GM19328 (cell line): ENCODE measurements at regions not wholly inside any gene's neighbourhood (a gene's known extent, or its start where the extent isn't known, plus 50 kb on each side); places are given as distances from the start of the nearest gene placed in this dataset.
A peak's percentile ranks its signal among the peaks of the same experiment; 100 is the strongest.

ENCODE experiments used
- ATAC-seq: cut with Tn5 transposase; IDR thresholded peaks from one replicate; pipeline ENCODE4 v1.9.1; 2021; ENCODE audit warnings: mild to moderate bottlenecking, moderate library complexity; ENCODE audit not compliant: unreplicated experiment

DNA sequence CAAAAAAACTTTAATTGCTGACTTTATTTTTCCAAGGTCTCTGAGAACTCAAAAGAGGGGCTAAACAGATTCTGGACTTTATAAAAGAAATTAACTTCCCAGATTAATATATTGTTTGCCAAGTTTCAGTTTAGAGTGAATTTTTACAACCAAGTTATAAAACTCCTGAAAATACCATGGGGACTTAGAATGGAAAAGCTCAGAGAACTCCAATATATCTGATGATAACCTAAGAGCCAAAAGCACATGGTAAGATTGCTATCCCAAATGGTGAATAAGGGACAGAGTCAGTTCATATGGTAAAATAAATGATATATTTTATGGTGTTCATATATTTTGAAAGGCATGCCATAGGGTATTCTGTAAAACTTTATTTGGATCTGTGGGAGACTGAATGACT lies 470.9 kb downstream of the TTLL7 start:
- ATAC-seq: no peak

GRCh38 chr1:83520797-83521196 lies 478.1 kb downstream of the TTLL7 start:
- ATAC-seq: no peak

GRCh38 chr1:83516369-83516768 lies 482.6 kb downstream of the TTLL7 start:
- ATAC-seq: no peak

DNA sequence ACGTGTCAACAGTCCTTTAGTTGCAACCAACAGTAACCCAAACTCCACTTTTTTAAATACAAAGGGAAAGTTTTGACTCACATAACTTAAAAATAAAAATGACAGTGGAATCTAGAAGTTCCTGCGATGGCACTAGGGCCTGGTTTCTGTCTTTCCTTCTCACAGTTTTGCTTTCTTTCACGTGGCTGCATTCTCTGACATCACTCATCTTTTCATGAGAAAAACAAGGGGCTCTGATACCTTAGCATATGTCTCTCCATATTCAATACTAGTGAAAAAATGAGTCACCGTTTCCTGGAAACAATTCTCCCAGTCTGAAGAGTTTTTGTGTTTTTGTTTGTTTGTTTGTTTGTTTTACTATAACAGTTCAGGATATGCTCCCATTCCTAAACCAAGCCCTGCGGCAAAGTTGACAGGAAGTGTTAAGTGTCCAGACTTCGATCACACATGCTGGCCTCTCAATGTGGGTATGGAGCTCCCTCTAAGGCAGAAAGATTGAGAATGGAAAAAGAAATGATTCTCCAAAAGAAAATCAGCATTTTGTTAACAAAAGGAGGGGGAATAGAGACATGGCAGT lies 483.3 kb downstream of the TTLL7 start:
- no peak for ATAC-seq

GRCh38 chr1:83512373-83513193 lies 486.3 kb downstream of the TTLL7 start:
- ATAC-seq: no peak

DNA sequence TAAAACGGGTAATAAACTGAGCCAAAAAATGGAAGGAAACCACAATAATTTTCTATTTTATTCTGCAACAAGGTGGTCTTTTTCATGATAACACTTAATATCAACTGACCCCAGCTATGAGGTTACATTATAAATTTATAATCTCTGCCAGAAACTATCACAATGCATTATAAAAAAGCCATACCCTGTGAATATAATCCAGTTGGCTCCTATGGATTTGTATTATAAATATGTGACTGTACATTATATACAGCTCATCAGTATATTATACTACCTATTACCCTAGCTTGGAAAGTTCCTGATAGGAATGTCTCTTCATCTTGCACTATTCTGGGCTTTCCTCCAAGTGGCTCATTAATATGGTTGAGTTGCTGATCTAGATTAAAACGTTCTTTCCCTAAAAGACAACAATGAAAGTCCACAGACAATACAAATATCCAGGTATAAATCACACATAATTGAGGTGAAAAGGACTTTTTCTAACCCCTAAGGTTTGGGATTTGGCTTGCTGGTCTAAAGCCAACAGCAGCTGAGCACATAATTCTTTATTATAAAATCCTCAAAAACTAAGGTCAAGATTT lies 487.7 kb downstream of the TTLL7 start:
- no peak for ATAC-seq

DNA sequence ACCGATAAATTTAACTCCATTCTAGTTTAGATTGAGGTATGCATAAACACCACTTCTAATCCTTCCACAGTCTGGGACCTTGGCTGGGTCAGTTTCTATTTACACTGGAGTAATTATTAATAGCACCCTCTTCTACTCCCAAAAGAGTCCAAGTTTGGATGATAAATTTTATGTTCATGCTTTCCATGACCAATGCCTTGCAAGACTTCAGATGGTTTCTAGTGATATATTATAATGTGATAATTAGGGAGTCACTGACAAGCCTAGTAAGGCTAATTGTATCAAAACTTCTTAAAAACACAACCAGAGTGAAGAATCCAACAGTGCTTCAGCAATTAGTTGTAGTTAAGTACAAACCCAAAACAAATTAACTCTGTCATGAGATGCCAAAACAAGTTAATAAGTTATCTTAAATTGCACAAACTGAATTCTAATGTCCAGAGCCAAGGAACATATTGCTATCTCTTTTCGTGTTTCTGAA lies 489.6 kb downstream of the TTLL7 start:
- no peak for ATAC-seq

GRCh38 chr1:83508485-83509151 lies 490.3 kb downstream of the TTLL7 start:
- peak; percentile 95 for ATAC-seq

DNA sequence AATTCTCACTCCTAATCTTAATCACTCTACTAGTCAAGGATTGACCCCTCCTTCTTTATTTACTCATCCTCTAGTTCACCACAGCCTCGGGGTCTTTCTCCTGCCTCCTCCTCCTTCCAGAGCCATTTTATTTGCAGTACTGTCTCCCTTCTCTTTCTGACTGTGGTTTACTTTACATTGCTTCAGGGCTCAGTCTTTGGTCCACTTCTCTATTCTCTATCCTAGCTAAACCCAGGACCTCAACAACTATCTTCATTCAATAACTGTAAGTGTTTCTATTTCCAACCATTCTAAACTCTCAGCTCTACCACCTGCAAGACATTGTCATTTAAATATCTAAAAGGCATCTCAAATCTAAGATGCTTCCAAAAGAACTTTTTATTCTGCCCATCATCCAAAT lies 493.8 kb downstream of the TTLL7 start:
- no peak for ATAC-seq

- ATAC-seq: no peak
Measured at GRCh38 chr1:83503153-83503552, 495.8 kb downstream of the TTLL7 start.

DNA sequence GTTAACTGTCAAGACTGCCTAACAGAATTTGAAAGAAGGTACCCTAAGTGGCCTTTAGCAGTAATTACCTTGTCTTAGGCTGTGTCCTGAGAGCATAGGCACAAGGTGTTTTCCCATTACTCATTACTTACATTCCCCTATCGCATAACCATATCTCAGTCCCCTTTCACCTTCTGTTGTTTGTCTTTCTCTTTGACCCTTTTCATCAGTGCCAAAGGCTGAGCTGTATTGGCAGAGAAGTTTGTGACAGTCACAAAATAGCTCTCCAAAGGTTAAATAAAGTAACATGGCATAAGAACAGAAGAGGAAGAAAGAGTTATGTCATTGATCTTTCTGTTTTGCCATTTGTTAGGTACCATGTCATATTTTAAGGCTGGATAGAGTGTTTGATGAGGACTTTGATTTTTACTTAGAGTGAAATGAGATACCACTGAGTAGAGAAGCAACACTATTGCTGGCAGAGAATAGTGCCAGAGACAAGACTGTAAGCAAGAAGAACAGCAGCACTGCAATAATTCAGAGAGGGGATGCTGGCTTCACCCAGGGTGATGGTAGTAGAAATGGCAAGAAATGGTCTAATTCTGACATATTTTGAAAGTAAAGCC lies 497.8 kb downstream of the TTLL7 start:
- peak; percentile 59 for ATAC-seq

DNA sequence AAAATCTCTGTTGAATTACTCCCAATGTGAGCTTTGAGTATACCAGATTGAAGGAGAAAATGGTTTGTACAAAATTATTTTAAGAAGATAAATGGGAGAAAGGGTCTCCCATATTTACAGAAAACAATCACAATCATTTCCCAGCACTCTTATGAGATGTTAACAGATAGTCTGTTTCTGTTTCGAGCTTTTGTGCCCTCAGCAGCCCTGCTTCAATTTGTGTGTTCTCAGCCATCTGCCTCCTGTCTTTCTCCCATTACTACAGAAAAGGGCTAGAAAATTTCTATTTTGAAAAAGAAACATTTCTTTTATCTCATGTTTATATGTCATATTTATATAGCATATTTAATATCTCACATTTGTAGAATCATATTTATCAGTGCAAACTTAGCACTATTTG lies 498.4 kb downstream of the TTLL7 start:
- no peak for ATAC-seq

GRCh38 chr1:83499998-83500397 lies 498.9 kb downstream of the TTLL7 start:
- peak; percentile 49 for ATAC-seq

DNA sequence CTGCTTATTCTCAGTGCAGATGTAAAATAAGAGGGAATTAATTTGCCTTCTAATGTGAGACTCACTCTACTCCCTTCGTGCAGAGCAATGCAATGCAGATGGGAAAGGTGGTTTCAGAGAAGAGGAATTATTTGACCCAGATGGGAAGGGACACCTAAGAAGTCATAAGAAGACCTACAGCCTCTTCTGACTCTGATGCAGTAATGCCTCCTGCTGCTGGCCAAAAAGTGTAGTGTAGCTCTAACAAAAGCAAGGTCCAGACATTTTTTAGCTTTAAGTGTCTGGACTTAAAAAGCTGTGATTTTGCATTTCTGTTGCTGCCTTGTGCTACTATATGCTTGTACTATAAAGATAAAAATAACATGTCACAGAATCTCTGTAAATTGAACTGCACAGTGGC lies 501.4 kb downstream of the TTLL7 start:
- no peak for ATAC-seq

GRCh38 chr1:83495560-83495959 lies 503.4 kb downstream of the TTLL7 start:
- ATAC-seq: no peak

GRCh38 chr1:83493633-83494032 lies 505.3 kb downstream of the TTLL7 start:
- ATAC-seq: no peak

- no peak for ATAC-seq
Measured at GRCh38 chr1:83491930-83492329, 507.0 kb downstream of the TTLL7 start.

- ATAC-seq: no peak
Measured at GRCh38 chr1:83490988-83491387, 507.9 kb downstream of the TTLL7 start.

DNA sequence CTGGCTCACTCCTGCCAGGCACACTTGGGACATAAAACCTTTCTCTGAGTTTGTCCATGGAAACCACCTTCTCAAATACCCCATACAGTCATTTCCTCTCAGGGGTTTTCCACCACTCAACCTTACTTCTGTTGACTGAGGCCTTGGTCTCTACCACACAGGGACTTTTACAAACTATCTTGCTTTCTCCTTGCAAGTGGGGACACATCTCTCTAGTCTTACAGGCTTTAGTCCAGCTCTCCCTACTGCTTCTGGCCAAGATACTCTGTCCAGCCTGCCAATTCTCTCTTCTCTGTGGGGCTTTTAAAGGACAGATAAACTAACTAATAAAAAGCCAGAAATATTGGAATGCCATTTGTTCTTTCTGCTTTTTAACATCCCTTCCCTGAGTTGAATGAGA lies 510.8 kb downstream of the TTLL7 start:
- ATAC-seq: peak; percentile 75

GRCh38 chr1:83487460-83487859 lies 511.5 kb downstream of the TTLL7 start:
- ATAC-seq: peak; percentile 30
